C4-2B (cell line): ENCODE measurements at regions not wholly inside any gene's neighbourhood (a gene's known extent, or its start where the extent isn't known, plus 50 kb on each side); places are given as distances from the start of the nearest gene placed in this dataset.

Experiments
- ZFX ChIP-seq: fragments of 450-650 bp; IDR thresholded peaks from 2 replicates; pipeline ENCODE4 v1.6.1; 2017
- TF ChIP-seq, protein P1 (sequence below): fragments of 450-650 bp; conservative IDR thresholded peaks from 2 replicates; pipeline ENCODE4 v1.5.1; 2017; ENCODE audit warnings: mild to moderate bottlenecking

DNA sequence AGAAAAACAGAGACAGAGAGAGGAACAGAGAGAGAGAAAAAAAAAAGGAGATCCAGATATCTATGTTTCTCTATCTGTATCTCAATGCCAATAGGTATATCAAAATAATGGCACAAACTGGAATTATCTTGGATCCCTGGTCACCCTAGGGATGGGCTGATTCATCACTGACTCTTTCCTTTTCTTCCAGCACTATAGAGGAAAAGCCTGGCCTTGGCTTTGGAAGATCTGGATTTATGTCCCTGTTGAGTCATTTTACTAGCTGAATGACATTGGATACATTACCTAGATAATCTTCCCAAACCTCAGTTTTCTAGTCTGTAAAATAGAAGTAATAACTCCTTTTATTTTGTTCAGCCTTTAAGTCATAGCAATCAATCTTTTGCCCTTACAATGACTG lies 152.8 kb upstream of the GDF10 start:
- TF ChIP-seq, protein P1, sequence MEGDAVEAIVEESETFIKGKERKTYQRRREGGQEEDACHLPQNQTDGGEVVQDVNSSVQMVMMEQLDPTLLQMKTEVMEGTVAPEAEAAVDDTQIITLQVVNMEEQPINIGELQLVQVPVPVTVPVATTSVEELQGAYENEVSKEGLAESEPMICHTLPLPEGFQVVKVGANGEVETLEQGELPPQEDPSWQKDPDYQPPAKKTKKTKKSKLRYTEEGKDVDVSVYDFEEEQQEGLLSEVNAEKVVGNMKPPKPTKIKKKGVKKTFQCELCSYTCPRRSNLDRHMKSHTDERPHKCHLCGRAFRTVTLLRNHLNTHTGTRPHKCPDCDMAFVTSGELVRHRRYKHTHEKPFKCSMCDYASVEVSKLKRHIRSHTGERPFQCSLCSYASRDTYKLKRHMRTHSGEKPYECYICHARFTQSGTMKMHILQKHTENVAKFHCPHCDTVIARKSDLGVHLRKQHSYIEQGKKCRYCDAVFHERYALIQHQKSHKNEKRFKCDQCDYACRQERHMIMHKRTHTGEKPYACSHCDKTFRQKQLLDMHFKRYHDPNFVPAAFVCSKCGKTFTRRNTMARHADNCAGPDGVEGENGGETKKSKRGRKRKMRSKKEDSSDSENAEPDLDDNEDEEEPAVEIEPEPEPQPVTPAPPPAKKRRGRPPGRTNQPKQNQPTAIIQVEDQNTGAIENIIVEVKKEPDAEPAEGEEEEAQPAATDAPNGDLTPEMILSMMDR, result no peak
- no peak for TF ChIP-seq ZFX
